K562 (cell line): ENCODE measurements at regions not wholly inside any gene's neighbourhood (a gene's known extent, or its start where the extent isn't known, plus 50 kb on each side); places are given as distances from the start of the nearest gene placed in this dataset.

Source experiments
- ATAC-seq: fragments of 200-7000 bp; cut with Tn5 transposase; 3 replicates; pipeline ENCODE4 v1.9.1; 2020; ENCODE audit warnings: moderate library complexity
- BruUV-seq: library from RNA; stranded (reverse); fragments of 400-500 nt; replicated peaks from 2 replicates; lab custom pipeline; 2021; lab: Mats Ljungman, UMichigan
- CTCF ChIA-PET: fragments of 300-600 bp; formaldehyde crosslinking; extraction: SDS; loops from one replicate; lab custom pipeline; 2021; ENCODE audit warnings: low intra/inter-chr PET ratio; lab: Yijun Ruan, JAX
- POLR2A ChIA-PET: fragments of 300-600, 350-650 bp; sonication (Branson Sonifier 250); formaldehyde crosslinking; extraction: SDS; loops from one replicate; lab custom pipeline; 2021; ENCODE audit warnings: antibody characterized with exemption, inconsistent platforms; lab: Yijun Ruan, JAX
- DNase-seq, 4 experiments: peaks; one replicate each; pipeline versions ENCODE4 v3.0.0 to v3.0.0-alpha.2; 2011 to 2018; ENCODE audit warnings: low spot score in 3 of 4, mixed read lengths in 3 of 4; ENCODE audit errors: extremely low read depth in 1 of 4
- FAIRE-seq: peaks from 2 replicates; lab custom pipeline; 2011; peaks lifted over from hg19 to GRCh38; lab: Jason Lieb, UNC
- H2AFZ ChIP-seq: 2 replicates; pipeline ENCODE4 v1.6.0; 2011; ENCODE audit warnings: low read depth, low read length, control low read depth, inconsistent platforms
- H3K27ac ChIP-seq: fragments of 200-600 bp; 3 replicates; pipeline ENCODE4 v1.8.0; 2011; ENCODE audit warnings: low read depth, mild to moderate bottlenecking, control low read depth, inconsistent platforms, low read length, moderate library complexity, mixed read lengths; ENCODE audit errors: extremely low read depth
- H3K27me3 ChIP-seq, 2 experiments: fragments of 300-600 bp in 1 of 2; 2 replicates in 1 of 2; 3 replicates in 1 of 2; pipeline versions ENCODE4 v1.6.0 to v1.8.0; 2011; ENCODE audit warnings: inconsistent platforms in 2 of 2, low read length in 2 of 2, mild to moderate bottlenecking in 1 of 2, mixed read lengths in 1 of 2, moderate library complexity in 1 of 2; ENCODE audit not compliant: control insufficient read depth in 2 of 2, insufficient read depth in 2 of 2
- H3K36me3 ChIP-seq: fragments of 300-600 bp; 3 replicates; pipeline ENCODE4 v1.8.0; 2011; ENCODE audit warnings: mild to moderate bottlenecking, low read length, inconsistent platforms; ENCODE audit not compliant: control insufficient read depth, insufficient read depth
- H3K4me1 ChIP-seq, 2 experiments: fragments of 200-600 bp in 1 of 2; replicated peaks in 1 of 2; 2 replicates in 1 of 2; 3 replicates in 1 of 2; pipeline versions ENCODE4 v1.5.1 to v1.8.0; 2011; ENCODE audit warnings: inconsistent platforms in 2 of 2, low read length in 2 of 2, mild to moderate bottlenecking in 1 of 2, mixed read lengths in 1 of 2, moderate library complexity in 1 of 2; ENCODE audit not compliant: control insufficient read depth in 2 of 2, insufficient read depth in 2 of 2
- H3K4me2 ChIP-seq: 2 replicates; pipeline ENCODE4 v1.6.1; 2011; ENCODE audit warnings: low read length, control low read depth, inconsistent platforms, mixed read lengths; ENCODE audit not compliant: insufficient read depth
- H3K4me3 ChIP-seq: fragments of 200-600 bp; sonication (generic), shearing (Covaris generic); 2 replicates; pipeline ENCODE4 v1.5.1; 2016; ENCODE audit warnings: control low read depth, inconsistent platforms
- H3K79me2 ChIP-seq: fragments of 200-600 bp; 3 replicates; pipeline ENCODE4 v1.8.0; 2011; ENCODE audit warnings: low read length, inconsistent platforms; ENCODE audit not compliant: control insufficient read depth, insufficient read depth
- H3K9ac ChIP-seq, 2 experiments: 2 replicates each; pipeline versions ENCODE4 v1.6.0 to v1.6.1; 2011; ENCODE audit warnings: low read depth in 2 of 2, low read length in 2 of 2, control low read depth in 1 of 2, inconsistent platforms in 1 of 2, mild to moderate bottlenecking in 1 of 2, mixed read lengths in 1 of 2; ENCODE audit not compliant: insufficient read depth in 1 of 2
- H3K9me1 ChIP-seq: one replicate; pipeline ENCODE4 v1.6.0; 2011; ENCODE audit warnings: inconsistent platforms, mild to moderate bottlenecking, low read length, moderate library complexity; ENCODE audit not compliant: control insufficient read depth, insufficient read depth
- H3K9me3 ChIP-seq: replicated peaks from 2 replicates; pipeline ENCODE4 v1.5.1; 2011; ENCODE audit warnings: low read depth, low read length, inconsistent platforms; ENCODE audit not compliant: control insufficient read depth, insufficient read depth
- H4K20me1 ChIP-seq: replicated peaks from 2 replicates; pipeline ENCODE4 v1.6.1; 2011; ENCODE audit warnings: low read length, inconsistent platforms, mixed read lengths; ENCODE audit not compliant: control insufficient read depth, insufficient read depth
- ARID3B ChIP-seq: fragments of 250-450 bp; sonication (Bioruptor Pico); IDR thresholded peaks from 2 replicates; pipeline ENCODE4 v1.4.0; 2020; ENCODE audit warnings: borderline replicate concordance
- CHD4 ChIP-seq: fragments of 200-600 bp; sonication (generic); IDR thresholded peaks from 3 replicates; pipeline ENCODE4 v1.6.1; 2012; ENCODE audit warnings: low read depth, mild to moderate bottlenecking, mixed read lengths, low read length, inconsistent platforms; ENCODE audit not compliant: insufficient read depth, insufficient replicate concordance, poor library complexity, severe bottlenecking
- FOXP4 ChIP-seq: sonication (generic); formaldehyde crosslinking; IDR thresholded peaks from 2 replicates; pipeline ENCODE4 v1.8.0; 2022; ENCODE audit warnings: mild to moderate bottlenecking, missing genetic modification reagents, borderline replicate concordance
- HLTF ChIP-seq: fragments of 450-650 bp; IDR thresholded peaks from 2 replicates; pipeline ENCODE4 v1.6.1; 2016
- IFI16 ChIP-seq: fragments of 250-450 bp; sonication (Bioruptor Pico); IDR thresholded peaks from 2 replicates; pipeline ENCODE4 v2.1.2; 2022; ENCODE audit warnings: mild to moderate bottlenecking, inconsistent platforms
- POU5F1 ChIP-seq: fragments of 150-350 bp; IDR thresholded peaks from 2 replicates; pipeline ENCODE4 v1.6.1; 2014; ENCODE audit warnings: borderline replicate concordance, low read length, low read depth, mild to moderate bottlenecking; ENCODE audit not compliant: partially characterized antibody
- RB1 ChIP-seq: fragments of 450-650 bp; IDR thresholded peaks from 2 replicates; pipeline ENCODE4 v1.6.1; 2017; ENCODE audit warnings: low read depth, mild to moderate bottlenecking
- XRCC5 ChIP-seq: fragments of 200-400 bp; formaldehyde crosslinking; IDR thresholded peaks from 2 replicates; pipeline ENCODE4 v1.6.1; 2017; ENCODE audit warnings: low read depth, mild to moderate bottlenecking, low read length
- YBX1 ChIP-seq: fragments of 450-650 bp; IDR thresholded peaks from 2 replicates; pipeline ENCODE4 v1.7.1; 2016; ENCODE audit warnings: mild to moderate bottlenecking
- ZBTB2 ChIP-seq: fragments of 450-650 bp; IDR thresholded peaks from 2 replicates; pipeline ENCODE4 v1.6.1; 2016; ENCODE audit warnings: antibody characterized with exemption
- ZNF121 ChIP-seq: sonication (generic); formaldehyde crosslinking; conservative IDR thresholded peaks from 2 replicates; pipeline ENCODE4 v1.8.0; 2022; ENCODE audit warnings: missing genetic modification reagents
- WGBS: fragments of 100-300 bp; shearing (Covaris generic); methylation state at CpG from one replicate; pipeline ENCODE4 v1.1.6; 2016; ENCODE audit warnings: low coverage, mixed read lengths; ENCODE audit not compliant: insufficient coverage; ENCODE audit errors: missing lambda C conversion rate; 5-methylcytosine and 5-hydroxymethylcytosine counted together
- in situ Hi-C: fragments of 300-500 bp; cut with MboI; formaldehyde crosslinking; loops from 4 replicates; pipeline ENCODE4 v1.15.0; 2018; ENCODE audit warnings: inconsistent platforms, mixed read lengths
- intact Hi-C: fragments of 100-400 bp; cut with micrococcal nuclease; formaldehyde crosslinking; loops from 2 replicates; pipeline ENCODE4 v1.14.2; 2022

GRCh38 chr4:137361756-137362470, 170.4 kb downstream of the PCDH18 start:
- no peaks in the 10 kb centered on the region for H4K20me1 ChIP-seq
- no peaks in the 10 kb centered on the region for H3K4me1 ChIP-seq
- intact Hi-C loops: no loop called here
- ChIA-PET CTCF (no interaction called here), POLR2A (no interaction called here)
- whole genome bisulfite sequencing: 5% methylated on average over 3 of the region's 3 CpGs
- H3K9me1 ChIP-seq: no peaks in the 10 kb centered on the region
- H3K79me2 ChIP-seq: no peaks in the 10 kb centered on the region
- in situ Hi-C loops: no loop called here
- H3K4me2 ChIP-seq: no peak overlapping the region
- H3K27me3 ChIP-seq: no peaks in the 10 kb centered on the region
- TF ChIP-seq IFI16 (CRISPR knock-in tag) (no peak), RB1 (no peak), XRCC5 (no peak), HLTF (no peak), YBX1 (no peak), CHD4 (no peak)
- ATAC-seq: no peak
- no peak for DNase-seq
- H3K9me3 ChIP-seq: no peaks in the 10 kb centered on the region; the same call in 1 of the 2 replicates
- no peak overlapping the region for H3K9ac ChIP-seq
- no peak overlapping the region for H3K27ac ChIP-seq
- no peak overlapping the region for H2AFZ ChIP-seq
- no TSS peak for BruUV-seq
- H3K4me3 ChIP-seq: no peak overlapping the region
- H3K36me3 ChIP-seq: no peaks in the 10 kb centered on the region
- no peak for FAIRE-seq

GRCh38 chr4:137360761-137361160, 171.5 kb downstream of the PCDH18 start:
- intact Hi-C loops (no loop called here), in situ Hi-C loops (no loop called here)
- no peak overlapping the region for H3K4me2 ChIP-seq
- ATAC-seq (no peak), DNase-seq (no peak), FAIRE-seq (no peak)
- CTCF ChIA-PET: no interaction called here
- H3K4me1 ChIP-seq: no peaks in the 10 kb centered on the region
- no peaks in the 10 kb centered on the region for H3K27me3 ChIP-seq
- H3K9ac ChIP-seq: no peak overlapping the region
- WGBS: 14% methylated on average over 1 of the region's 1 CpG
- BruUV-seq: no TSS peak
- no peaks in the 10 kb centered on the region for H3K9me3 ChIP-seq
- H3K27ac ChIP-seq: no peak overlapping the region
- no peaks in the 10 kb centered on the region for H3K79me2 ChIP-seq
- H2AFZ ChIP-seq: no peak overlapping the region
- H3K4me3 ChIP-seq: no peak overlapping the region
- H3K36me3 ChIP-seq: no peaks in the 10 kb centered on the region
- H3K9me1 ChIP-seq: no peaks in the 10 kb centered on the region
- H4K20me1 ChIP-seq: no peaks in the 10 kb centered on the region
- POLR2A ChIA-PET: no interaction called here
- TF ChIP-seq POU5F1 (no peak), FOXP4 (no peak), ZBTB2 (no peak), ARID3B (no peak), ZNF121 (CRISPR knock-in tag) (no peak)
